Activated naive CD8-positive, alpha-beta T cell treated with anti-CD3 and anti-CD28 coated beads, Interleukin-2, amount 50 U/mL, for 24 hours (primary cell): ENCODE measurements at regions not wholly inside any gene's neighbourhood (a gene's known extent, or its start where the extent isn't known, plus 50 kb on each side); places are given as distances from the start of the nearest gene placed in this dataset.
"Not testable (repeated sequence)": the region's sequence is repeated elsewhere in the genome, so short reads cannot be mapped to it uniquely, and the experiment has no call there.

ENCODE experiments used
- ATAC-seq: fragments of 150-1000 bp; cut with Tn5 transposase; one replicate; pipeline ENCODE4 v1.10.0; 2021
- DNase-seq: peaks from one replicate; pipeline ENCODE4 v3.0.0; 2021
- H3K27ac Mint-ChIP-seq: one replicate; pipeline ENCODE4 v1.8.0; 2021; ENCODE audit warnings: mild to moderate bottlenecking, mixed read lengths
- H3K27me3 Mint-ChIP-seq: one replicate; pipeline ENCODE4 v1.8.0; 2021; ENCODE audit warnings: mixed read lengths
- H3K36me3 Mint-ChIP-seq: one replicate; pipeline ENCODE4 v1.8.0; 2021; ENCODE audit warnings: low read depth, mixed read lengths
- H3K4me1 Mint-ChIP-seq: one replicate; pipeline ENCODE4 v1.8.0; 2021; ENCODE audit warnings: mixed read lengths
- H3K4me3 Mint-ChIP-seq: one replicate; pipeline ENCODE4 v1.8.0; 2021; ENCODE audit warnings: mild to moderate bottlenecking, moderate library complexity, mixed read lengths
- H3K9me3 Mint-ChIP-seq: one replicate; pipeline ENCODE4 v1.8.0; 2021; ENCODE audit warnings: mixed read lengths

DNA sequence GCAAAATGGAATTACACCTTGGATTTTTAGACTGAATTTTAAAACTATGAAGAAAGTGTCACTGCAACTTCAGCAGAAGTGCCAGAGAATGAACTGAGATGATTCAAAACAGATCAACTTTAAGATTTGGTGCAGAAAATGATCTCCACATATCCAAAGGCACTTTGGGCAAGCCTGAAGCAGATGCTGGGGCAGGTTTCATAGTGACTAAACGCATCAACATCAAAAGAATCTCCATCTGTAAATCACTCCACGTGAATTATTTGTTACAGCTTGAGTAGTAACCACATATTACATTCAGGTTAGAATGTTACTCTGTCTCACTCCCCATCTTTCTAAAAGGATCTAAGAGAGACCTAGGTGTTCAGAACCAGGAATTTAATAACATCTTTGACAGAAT, 329.0 kb upstream of the ESRRG start:
- H3K27ac Mint-ChIP-seq: no peak overlapping the region
- no peaks in the 10 kb centered on the region for H3K27me3 Mint-ChIP-seq
- no peaks in the 10 kb centered on the region for H3K4me1 Mint-ChIP-seq
- DNase-seq: no peak
- no peak for ATAC-seq
- H3K9me3 Mint-ChIP-seq: peaks cover 4% of the 10 kb centered on the region
- H3K36me3 Mint-ChIP-seq: no peaks in the 10 kb centered on the region
- H3K4me3 Mint-ChIP-seq: no peak overlapping the region

DNA sequence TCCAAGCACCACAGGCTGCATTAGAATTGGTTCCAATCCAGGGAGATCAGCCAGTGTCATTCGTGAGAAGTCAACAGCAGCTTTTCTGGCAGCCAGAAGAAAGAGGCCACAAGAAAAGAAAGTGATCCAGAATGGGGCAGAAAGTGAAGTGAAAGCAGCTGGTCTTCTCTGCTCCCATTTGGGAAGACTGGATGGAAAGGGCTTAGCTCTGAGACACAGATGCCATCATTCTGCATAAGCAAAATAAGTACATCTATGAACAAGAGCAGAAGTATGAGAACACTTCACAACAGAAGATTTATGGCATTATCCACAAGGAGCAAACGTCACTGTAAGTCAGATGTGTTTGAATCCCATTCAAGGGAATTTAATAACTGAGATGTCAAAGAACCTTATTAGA, 326.5 kb upstream of the ESRRG start:
- peaks cover 4% of the 10 kb centered on the region for H3K9me3 Mint-ChIP-seq
- H3K27me3 Mint-ChIP-seq: no peaks in the 10 kb centered on the region
- ATAC-seq (no peak), DNase-seq (no peak)
- H3K27ac Mint-ChIP-seq: no peak overlapping the region
- H3K4me3 Mint-ChIP-seq: no peak overlapping the region
- H3K4me1 Mint-ChIP-seq: no peaks in the 10 kb centered on the region
- no peaks in the 10 kb centered on the region for H3K36me3 Mint-ChIP-seq

DNA sequence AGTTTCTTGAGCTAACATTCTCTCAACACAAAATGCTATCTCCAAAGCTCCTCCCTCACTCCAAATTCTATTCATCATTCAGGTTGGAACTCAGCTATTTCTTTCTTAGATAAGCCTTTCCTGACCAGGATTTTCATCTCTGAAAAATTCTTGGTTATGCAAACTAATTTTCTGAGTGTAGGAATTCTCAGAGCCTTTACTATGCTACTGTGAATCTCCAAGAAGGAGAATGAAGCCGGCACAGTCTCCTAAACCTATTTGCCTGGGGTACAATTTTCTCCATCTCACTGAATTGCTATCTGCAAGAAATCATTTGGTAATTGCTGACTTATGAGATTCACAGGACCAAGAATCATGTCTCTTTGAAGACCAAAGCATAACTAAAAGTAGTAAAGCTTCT, 325.9 kb upstream of the ESRRG start:
- Mint-ChIP-seq H3K27me3 (no peaks in the 10 kb centered on the region), H3K9me3 (no peaks in the 10 kb centered on the region), H3K4me1 (no peaks in the 10 kb centered on the region), H3K4me3 (no peak overlapping the region), H3K36me3 (no peaks in the 10 kb centered on the region), H3K27ac (no peak overlapping the region)
- ATAC-seq (no peak), DNase-seq (no peak)

DNA sequence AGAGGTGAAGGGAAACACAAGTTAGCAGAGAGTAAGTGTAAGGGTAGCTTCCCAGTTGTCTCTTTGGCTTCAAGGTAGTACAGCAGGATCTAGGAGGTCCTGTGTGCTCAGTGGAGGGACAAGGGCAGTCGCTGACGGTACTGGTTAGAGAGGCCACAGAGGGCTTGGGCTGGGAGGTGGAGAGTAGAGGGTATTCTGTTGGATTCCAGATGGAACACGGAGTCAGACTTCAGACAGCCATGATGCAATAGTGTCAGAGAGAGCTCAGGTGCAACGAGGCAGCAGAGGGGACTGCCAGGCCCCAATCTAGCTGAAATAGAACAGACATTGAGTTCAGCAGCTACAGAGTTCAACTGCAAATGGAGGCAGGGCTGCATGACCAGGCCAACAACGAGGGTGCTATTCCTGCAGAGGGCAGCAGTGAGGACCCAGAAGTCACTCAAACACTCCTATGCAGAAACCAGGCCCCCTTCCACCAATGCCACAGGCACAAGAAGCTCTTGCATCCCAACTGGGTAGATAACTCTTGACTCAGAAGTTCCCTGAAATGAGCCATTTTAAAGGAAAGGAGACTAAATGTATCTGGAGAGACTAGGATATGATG, 325.0 kb upstream of the ESRRG start:
- H3K27me3 Mint-ChIP-seq: no peaks in the 10 kb centered on the region
- H3K36me3 Mint-ChIP-seq: no peaks in the 10 kb centered on the region
- H3K9me3 Mint-ChIP-seq: no peaks in the 10 kb centered on the region
- H3K27ac Mint-ChIP-seq: no peak overlapping the region
- H3K4me1 Mint-ChIP-seq: no peaks in the 10 kb centered on the region
- ATAC-seq: no peak
- DNase-seq: no peak
- H3K4me3 Mint-ChIP-seq: no peak overlapping the region

DNA sequence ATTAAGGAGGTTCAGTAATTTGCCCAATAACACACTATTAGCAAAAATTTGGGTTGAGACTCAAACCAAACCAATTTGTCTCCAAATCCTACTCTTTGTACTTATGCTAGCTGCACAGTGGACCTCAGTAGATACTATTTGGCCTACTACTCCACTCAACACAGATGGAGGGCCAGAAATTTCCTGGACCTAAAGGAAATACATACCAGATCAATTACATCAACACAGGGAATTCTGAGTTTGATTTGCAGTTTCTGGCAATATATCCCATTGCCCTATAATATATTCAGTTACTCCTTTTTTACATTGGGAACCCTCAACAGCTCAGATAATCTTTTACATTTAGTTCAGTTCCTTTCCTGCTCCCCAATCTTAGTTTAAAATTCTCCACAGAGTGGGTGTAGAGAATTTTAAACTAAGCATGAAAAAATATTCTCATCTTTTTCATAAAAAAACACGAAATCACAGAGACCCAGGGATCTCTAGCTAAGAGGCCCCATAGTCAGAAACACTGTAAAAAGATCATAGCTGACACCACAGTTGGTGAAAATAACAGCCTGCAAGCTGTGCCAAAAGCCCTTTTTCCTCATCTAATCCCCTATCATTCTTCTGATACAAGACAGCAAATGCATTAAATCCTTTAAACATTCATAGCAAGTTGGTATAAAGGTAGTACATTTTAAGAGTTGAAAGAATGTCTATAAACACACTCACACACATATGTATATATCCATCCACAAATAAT, 317.7 kb upstream of the ESRRG start:
- H3K36me3 Mint-ChIP-seq: no peaks in the 10 kb centered on the region
- ATAC-seq: no peak
- H3K4me1 Mint-ChIP-seq: no peaks in the 10 kb centered on the region
- no peaks in the 10 kb centered on the region for H3K27me3 Mint-ChIP-seq
- no peak overlapping the region for H3K4me3 Mint-ChIP-seq
- peaks cover 27% of the 10 kb centered on the region for H3K9me3 Mint-ChIP-seq
- no peak for DNase-seq
- H3K27ac Mint-ChIP-seq: no peak overlapping the region

DNA sequence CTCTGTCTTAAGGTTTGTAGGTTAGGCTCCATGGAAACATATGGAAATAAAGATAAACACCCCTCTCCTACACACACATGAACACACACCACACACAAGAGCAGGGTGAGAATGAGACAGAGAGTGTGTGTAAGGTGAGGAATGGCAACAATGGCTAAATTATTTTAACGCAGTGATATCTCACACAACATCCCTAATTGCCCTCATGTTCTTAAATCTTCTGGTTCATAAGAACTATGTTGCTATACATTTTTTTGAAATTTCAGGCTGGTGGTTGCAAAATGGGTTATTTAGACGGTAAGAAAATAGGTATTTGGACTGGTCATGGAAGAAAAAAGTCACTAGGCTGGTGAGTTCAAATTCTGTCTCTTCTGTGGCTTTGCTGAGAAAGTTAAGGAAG, 316.7 kb upstream of the ESRRG start:
- ATAC-seq: no peak
- Mint-ChIP-seq H3K9me3 (peaks cover 27% of the 10 kb centered on the region), H3K4me1 (no peaks in the 10 kb centered on the region), H3K4me3 (no peak overlapping the region), H3K27ac (no peak overlapping the region), H3K27me3 (no peaks in the 10 kb centered on the region), H3K36me3 (no peaks in the 10 kb centered on the region)
- no peak for DNase-seq

DNA sequence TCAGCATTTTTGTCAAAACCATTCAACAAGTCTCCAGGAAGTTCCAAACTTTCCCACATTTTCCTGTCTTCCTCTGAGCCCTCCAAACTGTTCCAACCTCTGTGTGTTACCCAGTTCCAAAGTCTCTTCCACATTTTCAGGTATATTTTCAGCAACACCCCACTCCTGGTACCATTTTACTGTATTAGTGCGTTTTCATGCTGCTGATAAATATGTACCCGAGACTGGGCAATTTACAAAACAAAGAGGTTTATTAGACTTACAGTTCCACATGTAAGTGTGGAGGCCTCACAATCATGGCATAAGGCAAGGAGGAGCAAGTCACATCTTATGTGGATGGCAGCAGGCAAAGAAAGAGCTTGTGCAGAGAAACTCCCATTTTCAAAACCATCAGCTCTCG, 315.9 kb upstream of the ESRRG start:
- H3K4me1 Mint-ChIP-seq, H3K27me3 Mint-ChIP-seq, H3K36me3 Mint-ChIP-seq, H3K4me3 Mint-ChIP-seq, H3K27ac Mint-ChIP-seq, ATAC-seq, DNase-seq: not testable (repeated sequence)
- H3K9me3 Mint-ChIP-seq: peaks cover 27% of the 10 kb centered on the region

DNA sequence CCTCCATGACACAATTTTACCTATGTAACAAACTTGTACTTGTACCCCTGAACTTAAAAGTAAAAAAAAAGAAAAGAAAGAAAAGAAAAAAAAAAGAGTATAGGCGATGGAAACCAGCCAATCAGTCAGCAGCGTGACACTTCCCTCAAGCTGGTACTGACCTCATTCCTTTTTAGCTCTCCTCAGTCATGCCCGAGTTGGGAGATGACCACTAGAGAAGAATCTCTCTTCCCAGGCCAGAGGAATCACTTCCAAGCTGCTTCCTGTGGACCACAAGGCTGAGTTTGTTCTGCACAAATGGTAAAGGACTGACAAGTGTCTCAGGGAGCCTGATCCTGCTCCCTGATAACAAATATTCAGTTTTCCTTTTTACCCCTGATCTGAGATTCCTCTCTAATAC, 313.5 kb upstream of the ESRRG start:
- H3K27ac Mint-ChIP-seq: no peak overlapping the region
- ATAC-seq (no peak), DNase-seq (no peak)
- no peaks in the 10 kb centered on the region for H3K27me3 Mint-ChIP-seq
- no peaks in the 10 kb centered on the region for H3K36me3 Mint-ChIP-seq
- no peak overlapping the region for H3K4me3 Mint-ChIP-seq
- H3K9me3 Mint-ChIP-seq: peaks cover 27% of the 10 kb centered on the region
- H3K4me1 Mint-ChIP-seq: no peaks in the 10 kb centered on the region

DNA sequence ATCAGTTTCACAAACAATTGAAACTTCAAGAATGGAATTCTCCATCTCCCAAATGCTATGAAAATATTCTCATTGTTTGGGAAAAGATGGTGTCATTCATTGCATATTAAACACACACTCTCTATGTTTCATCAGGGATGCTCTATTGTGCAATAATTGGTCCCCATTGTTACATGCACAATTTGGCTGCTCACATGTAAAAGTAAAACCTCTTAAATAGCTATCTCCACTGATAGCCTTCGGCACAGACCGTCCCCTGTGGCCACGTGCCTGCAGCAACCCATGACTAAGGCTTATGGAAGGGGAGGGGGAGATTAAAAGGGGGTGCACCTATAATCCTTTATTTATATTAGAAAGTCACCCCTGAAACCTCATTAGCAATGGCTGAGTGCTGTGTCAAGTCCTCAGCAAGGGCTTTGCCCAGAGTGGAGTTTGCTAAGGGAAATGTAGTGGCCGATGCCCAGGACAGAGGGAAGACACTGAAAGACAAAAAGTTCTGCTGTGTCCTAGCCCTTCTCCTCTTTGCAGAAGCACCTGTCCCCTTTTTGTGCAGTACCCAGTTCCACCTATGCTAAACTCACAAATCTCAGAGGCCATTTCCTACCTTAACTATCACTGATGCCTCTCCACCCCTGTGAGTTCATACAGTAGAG, 309.6 kb upstream of the ESRRG start:
- H3K9me3 Mint-ChIP-seq: peaks cover 8% of the 10 kb centered on the region
- no peak overlapping the region for H3K27ac Mint-ChIP-seq
- H3K27me3 Mint-ChIP-seq: no peaks in the 10 kb centered on the region
- no peak for ATAC-seq
- no peak overlapping the region for H3K4me3 Mint-ChIP-seq
- no peaks in the 10 kb centered on the region for H3K36me3 Mint-ChIP-seq
- no peak for DNase-seq
- no peaks in the 10 kb centered on the region for H3K4me1 Mint-ChIP-seq

DNA sequence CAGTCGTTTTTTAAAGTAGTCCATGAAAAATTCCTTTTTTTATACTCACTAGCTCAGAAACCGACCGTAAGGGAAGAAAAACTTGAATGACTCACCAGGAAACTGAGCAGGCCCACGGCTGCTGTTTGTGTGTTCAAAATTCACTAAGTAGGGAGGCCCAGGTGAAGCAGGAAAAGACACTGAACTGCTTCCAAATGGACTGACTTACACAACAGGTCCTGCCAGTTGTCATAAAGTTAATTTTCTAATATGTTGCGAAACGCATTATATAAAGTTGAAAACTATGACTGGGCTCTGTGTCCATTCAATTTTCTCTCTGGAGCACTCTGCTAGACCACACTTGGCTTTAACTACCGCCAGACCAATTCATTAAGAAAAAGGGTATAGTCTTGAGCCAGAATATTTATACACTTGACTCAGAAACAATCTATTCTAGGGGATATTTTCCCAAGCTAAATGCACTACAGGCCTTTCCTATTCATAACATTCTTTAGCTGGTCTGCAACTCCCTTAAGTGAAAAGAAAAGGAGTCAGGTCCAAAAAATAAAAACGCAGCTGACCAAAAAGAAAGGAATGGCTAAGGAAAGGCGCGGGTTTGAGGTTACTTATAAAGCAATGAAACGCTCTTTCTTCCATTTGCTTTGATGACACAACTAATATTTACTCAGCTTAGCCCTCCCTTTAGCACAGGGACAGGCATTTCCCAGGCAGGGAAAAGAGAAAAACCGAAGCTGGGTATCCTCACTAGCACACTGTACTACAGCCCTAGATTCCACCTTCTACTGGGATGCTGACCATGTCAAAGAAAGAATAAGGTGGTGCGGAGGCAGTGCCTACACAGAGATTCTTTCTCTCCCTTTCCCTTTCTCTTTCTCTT, 306.3 kb upstream of the ESRRG start:
- no peaks in the 10 kb centered on the region for H3K4me1 Mint-ChIP-seq
- H3K4me3 Mint-ChIP-seq: no peak overlapping the region
- H3K36me3 Mint-ChIP-seq: no peaks in the 10 kb centered on the region
- no peaks in the 10 kb centered on the region for H3K27me3 Mint-ChIP-seq
- H3K27ac Mint-ChIP-seq: no peak overlapping the region
- ATAC-seq (no peak), DNase-seq (no peak)
- peaks cover 2% of the 10 kb centered on the region for H3K9me3 Mint-ChIP-seq

DNA sequence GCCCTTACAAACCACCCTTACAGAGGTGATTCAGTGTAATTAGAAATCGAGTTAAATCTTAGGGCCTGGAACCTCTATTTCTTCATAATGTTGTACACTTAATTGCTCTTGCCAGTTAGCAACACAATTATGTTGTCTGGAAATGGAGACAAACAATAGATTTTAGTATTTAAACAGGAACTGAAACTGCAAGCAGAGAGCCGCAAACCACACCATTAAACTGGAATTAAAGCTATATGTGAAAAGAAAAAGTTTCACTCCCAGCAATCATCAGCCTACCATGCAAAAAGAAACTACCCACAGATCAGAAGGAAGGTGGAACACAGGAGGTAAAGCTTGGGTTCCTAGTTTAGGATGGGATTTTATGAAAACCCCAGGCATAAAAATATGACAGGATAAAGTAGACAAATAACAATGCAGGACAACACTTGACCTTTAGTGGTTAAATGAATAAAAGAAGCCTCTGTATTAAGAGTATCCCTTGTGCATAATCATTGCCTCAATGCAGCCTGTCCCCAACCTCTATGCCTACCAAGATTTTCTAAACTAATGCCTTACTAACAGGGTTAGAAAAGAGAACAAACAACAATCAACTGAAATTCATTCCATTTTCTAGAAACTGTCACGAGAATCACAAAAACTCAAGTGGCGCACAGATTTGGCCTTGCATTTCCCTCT, 304.3 kb upstream of the ESRRG start:
- no peaks in the 10 kb centered on the region for H3K36me3 Mint-ChIP-seq
- no peaks in the 10 kb centered on the region for H3K27me3 Mint-ChIP-seq
- no peak for DNase-seq
- H3K4me1 Mint-ChIP-seq: no peaks in the 10 kb centered on the region
- ATAC-seq: no peak
- peaks cover 3% of the 10 kb centered on the region for H3K9me3 Mint-ChIP-seq
- H3K27ac Mint-ChIP-seq: no peak overlapping the region
- H3K4me3 Mint-ChIP-seq: no peak overlapping the region

DNA sequence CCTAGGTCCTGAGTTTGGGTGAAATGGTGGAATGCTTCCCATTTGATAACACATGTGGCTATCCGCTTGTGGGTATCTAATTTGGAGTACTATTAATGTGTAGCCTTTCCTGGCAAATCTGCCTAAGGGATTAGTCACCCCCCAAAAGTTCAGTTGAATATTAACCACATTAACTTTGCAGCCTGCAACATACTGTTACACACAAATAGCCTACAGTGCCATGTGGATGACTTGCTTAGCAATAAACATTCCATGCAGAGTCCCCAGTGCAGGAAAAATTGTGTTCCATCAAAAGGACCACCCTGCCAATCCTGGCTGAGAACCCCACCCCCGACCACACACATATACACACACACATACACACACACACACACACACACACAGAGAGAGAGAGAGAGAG, 303.3 kb upstream of the ESRRG start:
- H3K27me3 Mint-ChIP-seq: no peaks in the 10 kb centered on the region
- H3K4me3 Mint-ChIP-seq: no peak overlapping the region
- H3K27ac Mint-ChIP-seq: no peak overlapping the region
- peaks cover 3% of the 10 kb centered on the region for H3K9me3 Mint-ChIP-seq
- H3K36me3 Mint-ChIP-seq: no peaks in the 10 kb centered on the region
- no peak for DNase-seq
- H3K4me1 Mint-ChIP-seq: no peaks in the 10 kb centered on the region
- ATAC-seq: no peak

DNA sequence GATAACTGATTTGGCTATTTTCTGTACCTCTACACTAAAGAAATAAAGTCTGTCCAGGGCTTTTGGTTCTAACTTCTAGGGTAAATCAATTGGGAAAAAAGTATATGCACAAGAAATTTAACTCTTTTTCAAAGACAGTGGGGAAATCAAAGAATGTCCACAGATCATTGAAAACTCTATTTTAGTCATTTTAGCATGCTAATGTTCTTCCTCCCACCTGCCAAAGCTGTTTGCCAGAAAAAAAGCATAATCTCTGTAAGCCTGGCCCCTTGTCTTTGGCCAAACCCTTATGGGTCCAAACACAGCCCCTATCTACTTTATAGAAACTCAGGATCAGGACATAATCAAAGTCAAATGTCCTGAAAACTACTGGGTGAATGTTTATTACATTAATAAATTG, 302.2 kb upstream of the ESRRG start:
- Mint-ChIP-seq H3K36me3 (no peaks in the 10 kb centered on the region), H3K4me1 (no peaks in the 10 kb centered on the region), H3K27me3 (no peaks in the 10 kb centered on the region), H3K4me3 (no peak overlapping the region), H3K9me3 (peaks cover 3% of the 10 kb centered on the region), H3K27ac (no peak overlapping the region)
- ATAC-seq (no peak), DNase-seq (no peak)

DNA sequence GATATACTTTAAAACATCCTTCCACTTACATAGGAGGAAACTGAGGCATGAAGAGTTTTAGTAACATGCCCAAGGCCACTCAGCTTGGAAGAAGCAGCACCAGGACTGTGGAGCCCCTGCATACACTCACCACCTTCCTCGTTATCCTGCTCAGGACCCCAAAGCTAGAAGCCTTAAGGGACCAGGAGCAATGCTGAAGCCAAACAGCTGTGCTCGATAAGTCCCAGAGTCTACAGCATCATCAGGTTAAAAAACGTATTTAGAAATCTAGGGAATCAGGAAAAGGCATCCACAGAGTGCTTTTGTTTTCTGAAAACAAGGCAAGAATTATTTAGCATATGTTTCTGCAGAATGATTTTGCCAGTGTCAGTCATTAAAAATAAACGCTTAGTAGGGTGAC, 301.7 kb upstream of the ESRRG start:
- no peaks in the 10 kb centered on the region for H3K36me3 Mint-ChIP-seq
- peaks cover 3% of the 10 kb centered on the region for H3K9me3 Mint-ChIP-seq
- no peaks in the 10 kb centered on the region for H3K4me1 Mint-ChIP-seq
- H3K27ac Mint-ChIP-seq: no peak overlapping the region
- no peaks in the 10 kb centered on the region for H3K27me3 Mint-ChIP-seq
- DNase-seq (no peak), ATAC-seq (no peak)
- H3K4me3 Mint-ChIP-seq: no peak overlapping the region
